HUES48 (cell line): ENCODE measurements at regions not wholly inside any gene's neighbourhood (a gene's known extent, or its start where the extent isn't known, plus 50 kb on each side); places are given as distances from the start of the nearest gene placed in this dataset.
"Not testable (repeated sequence)": the region's sequence is repeated elsewhere in the genome, so short reads cannot be mapped to it uniquely, and the experiment has no call there.

ENCODE experiments used
- H3K27ac ChIP-seq: one replicate; pipeline ENCODE4 v1.7.0; 2013; ENCODE audit warnings: low read depth, low read length, inconsistent platforms
- H3K27me3 ChIP-seq: 2 replicates; pipeline ENCODE4 v1.6.1; 2013; ENCODE audit warnings: mild to moderate bottlenecking, low read length; ENCODE audit not compliant: control insufficient read depth, insufficient read depth
- H3K36me3 ChIP-seq: 2 replicates; pipeline ENCODE4 v1.6.1; 2013; ENCODE audit warnings: low read length; ENCODE audit not compliant: control insufficient read depth, insufficient read depth
- H3K4me1 ChIP-seq: 2 replicates; pipeline ENCODE4 v1.6.1; 2013; ENCODE audit warnings: mild to moderate bottlenecking, low read length; ENCODE audit not compliant: control insufficient read depth, insufficient read depth
- H3K4me3 ChIP-seq: 2 replicates; pipeline ENCODE4 v1.5.1; 2013; ENCODE audit warnings: mild to moderate bottlenecking, low read depth, low read length
- H3K9ac ChIP-seq: 2 replicates; pipeline ENCODE4 v1.6.1; 2013; ENCODE audit warnings: mild to moderate bottlenecking, low read depth, low read length, moderate library complexity
- H3K9me3 ChIP-seq: 2 replicates; pipeline ENCODE4 v1.6.1; 2013; ENCODE audit warnings: low read length; ENCODE audit not compliant: control insufficient read depth, insufficient read depth

GRCh38 chr11:109043315-109043714 is 378.4 kb downstream of the DDX10 start:
- no peak overlapping the region for H3K4me3 ChIP-seq
- no peak overlapping the region for H3K9ac ChIP-seq
- no peaks in the 10 kb centered on the region for H3K36me3 ChIP-seq
- H3K9me3 ChIP-seq, result no peaks in the 10 kb centered on the region
- H3K27ac ChIP-seq, result no peak overlapping the region
- H3K27me3 ChIP-seq, result no peaks in the 10 kb centered on the region
- 0 out of 2 replicates have a peak, but pooled peaks cover 3% of the 10 kb centered on the region for H3K4me1 ChIP-seq

- Histone ChIP-seq H3K4me1 (0 out of 2 replicates have a peak, but pooled peaks cover 3% of the 10 kb centered on the region), H3K4me3 (no peak overlapping the region), H3K36me3 (no peaks in the 10 kb centered on the region), H3K27me3 (no peaks in the 10 kb centered on the region), H3K9ac (no peak overlapping the region), H3K27ac (no peak overlapping the region), H3K9me3 (no peaks in the 10 kb centered on the region)
Observed at GRCh38 chr11:109046284-109046992, 375.6 kb upstream of the C11orf87 start.

GRCh38 chr11:109048098-109048497 is 373.9 kb upstream of the C11orf87 start:
- no peaks in the 10 kb centered on the region for H3K27me3 ChIP-seq
- H3K9me3 ChIP-seq, result no peaks in the 10 kb centered on the region
- H3K9ac ChIP-seq, result no peak overlapping the region

GRCh38 chr11:109051200-109051599 is 370.8 kb upstream of the C11orf87 start:
- Histone ChIP-seq H3K9ac (no peak overlapping the region), H3K36me3 (no peaks in the 10 kb centered on the region), H3K27me3 (no peaks in the 10 kb centered on the region), H3K27ac (no peak overlapping the region), H3K4me3 (no peak overlapping the region), H3K4me1 (0 out of 2 replicates have a peak, but pooled peaks cover 3% of the 10 kb centered on the region), H3K9me3 (no peaks in the 10 kb centered on the region)

More at GRCh38 chr11:109048098-109048497, 373.9 kb upstream of the C11orf87 start:
- Histone ChIP-seq H3K4me3 (no peak overlapping the region), H3K36me3 (no peaks in the 10 kb centered on the region), H3K4me1 (0 out of 2 replicates have a peak, but pooled peaks cover 3% of the 10 kb centered on the region), H3K27ac (no peak overlapping the region)

- H3K9me3 ChIP-seq, result no peaks in the 10 kb centered on the region
- no peaks in the 10 kb centered on the region for H3K36me3 ChIP-seq
- no peak overlapping the region for H3K9ac ChIP-seq
- no peak overlapping the region for H3K4me3 ChIP-seq
- peaks cover 8% of the 10 kb centered on the region for H3K4me1 ChIP-seq
- H3K27ac ChIP-seq, result no peak overlapping the region
- H3K27me3 ChIP-seq, result peaks cover 42% of the 10 kb centered on the region
Observed at GRCh38 chr11:109059402-109059801, 362.6 kb upstream of the C11orf87 start.

GRCh38 chr11:109061394-109061793 is 360.6 kb upstream of the C11orf87 start:
- H3K36me3 ChIP-seq, result no peaks in the 10 kb centered on the region
- peaks cover 40% of the 10 kb centered on the region for H3K27me3 ChIP-seq
- peaks cover 8% of the 10 kb centered on the region for H3K4me1 ChIP-seq
- H3K9me3 ChIP-seq, result no peaks in the 10 kb centered on the region
- no peak overlapping the region for H3K9ac ChIP-seq
- H3K4me3 ChIP-seq, result no peak overlapping the region
- H3K27ac ChIP-seq, result no peak overlapping the region

GRCh38 chr11:109062445-109062844 is 359.5 kb upstream of the C11orf87 start:
- H3K4me3 ChIP-seq, result no peak overlapping the region
- peaks cover 8% of the 10 kb centered on the region for H3K4me1 ChIP-seq
- H3K9ac ChIP-seq, result no peak overlapping the region
- H3K36me3 ChIP-seq, result no peaks in the 10 kb centered on the region
- H3K27ac ChIP-seq, result no peak overlapping the region
- no peaks in the 10 kb centered on the region for H3K9me3 ChIP-seq
- peaks cover 30% of the 10 kb centered on the region for H3K27me3 ChIP-seq

- Histone ChIP-seq H3K9me3 (no peaks in the 10 kb centered on the region), H3K4me3 (no peak overlapping the region), H3K9ac (no peak overlapping the region), H3K27me3 (peaks cover 25% of the 10 kb centered on the region), H3K36me3 (no peaks in the 10 kb centered on the region), H3K27ac (no peak overlapping the region), H3K4me1 (peaks cover 8% of the 10 kb centered on the region)
Observed at GRCh38 chr11:109062871-109063270, 359.1 kb upstream of the C11orf87 start.

GRCh38 chr11:109064618-109065311 is 357.2 kb upstream of the C11orf87 start:
- H3K9me3 ChIP-seq, H3K36me3 ChIP-seq, H3K27me3 ChIP-seq, H3K9ac ChIP-seq, H3K4me1 ChIP-seq, H3K4me3 ChIP-seq, H3K27ac ChIP-seq: not testable (repeated sequence)

GRCh38 chr11:109071262-109071661 is 350.7 kb upstream of the C11orf87 start:
- no peaks in the 10 kb centered on the region for H3K36me3 ChIP-seq
- H3K27me3 ChIP-seq, result no peaks in the 10 kb centered on the region
- no peak overlapping the region for H3K9ac ChIP-seq
- no peak overlapping the region for H3K4me3 ChIP-seq
- no peaks in the 10 kb centered on the region for H3K4me1 ChIP-seq
- no peak overlapping the region for H3K27ac ChIP-seq
- no peaks in the 10 kb centered on the region for H3K9me3 ChIP-seq
